ENCODE measurements at regions not wholly inside any gene's neighbourhood (a gene's known extent, or its start where the extent isn't known, plus 50 kb on each side); places are given as distances from the start of the nearest gene placed in this dataset.

DNA sequence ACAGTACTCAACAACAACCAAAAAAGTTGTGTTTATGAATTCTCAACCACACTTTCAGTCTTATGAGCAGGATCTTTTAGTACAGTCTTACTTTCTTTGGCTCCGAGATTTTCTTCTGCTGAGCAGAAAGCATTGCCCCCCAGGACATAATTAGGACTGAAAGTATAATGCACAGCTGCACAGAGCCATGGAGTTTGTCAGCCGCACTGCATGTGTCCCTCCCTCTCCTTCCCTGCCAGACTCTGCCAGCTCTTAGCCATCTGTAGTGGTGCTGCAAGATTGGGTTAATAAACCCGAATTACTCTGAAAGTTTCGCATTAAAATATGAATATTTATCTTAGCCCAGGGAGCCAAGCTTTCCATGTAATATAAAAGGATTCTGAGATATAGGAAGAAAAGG is 179.6 kb upstream of the PTCHD4 start:
- no peak for DNase-seq (ENCODE audit: low read depth in 1 of 2, low spot score in 1 of 2)
- Histone ChIP-seq H3K27ac (replicated peaks) (no peak overlapping the region), H3K27me3 (ENCODE audit: insufficient read depth, poor library complexity, severe bottlenecking) (no peaks in the 10 kb centered on the region), H3K4me3 (replicated peaks; ENCODE audit: insufficient read depth, low read length) (no peak overlapping the region)
- TF ChIP-seq GABPA (IDR thresholded peaks at IDR 0.05; ENCODE audit: low read depth) (no peak), POLR2AphosphoS5 (IDR thresholded peaks at IDR 0.05; ENCODE audit: low read depth) (no peak), SPI1 (IDR thresholded peaks at IDR 0.05; ENCODE audit: borderline replicate concordance, low read depth) (no peak)
- TF ChIP-seq, protein P1, sequence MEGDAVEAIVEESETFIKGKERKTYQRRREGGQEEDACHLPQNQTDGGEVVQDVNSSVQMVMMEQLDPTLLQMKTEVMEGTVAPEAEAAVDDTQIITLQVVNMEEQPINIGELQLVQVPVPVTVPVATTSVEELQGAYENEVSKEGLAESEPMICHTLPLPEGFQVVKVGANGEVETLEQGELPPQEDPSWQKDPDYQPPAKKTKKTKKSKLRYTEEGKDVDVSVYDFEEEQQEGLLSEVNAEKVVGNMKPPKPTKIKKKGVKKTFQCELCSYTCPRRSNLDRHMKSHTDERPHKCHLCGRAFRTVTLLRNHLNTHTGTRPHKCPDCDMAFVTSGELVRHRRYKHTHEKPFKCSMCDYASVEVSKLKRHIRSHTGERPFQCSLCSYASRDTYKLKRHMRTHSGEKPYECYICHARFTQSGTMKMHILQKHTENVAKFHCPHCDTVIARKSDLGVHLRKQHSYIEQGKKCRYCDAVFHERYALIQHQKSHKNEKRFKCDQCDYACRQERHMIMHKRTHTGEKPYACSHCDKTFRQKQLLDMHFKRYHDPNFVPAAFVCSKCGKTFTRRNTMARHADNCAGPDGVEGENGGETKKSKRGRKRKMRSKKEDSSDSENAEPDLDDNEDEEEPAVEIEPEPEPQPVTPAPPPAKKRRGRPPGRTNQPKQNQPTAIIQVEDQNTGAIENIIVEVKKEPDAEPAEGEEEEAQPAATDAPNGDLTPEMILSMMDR (IDR thresholded peaks at IDR 0.05; ENCODE audit: insufficient read depth, low read length) = no peak
- TF ChIP-seq, protein P2, sequence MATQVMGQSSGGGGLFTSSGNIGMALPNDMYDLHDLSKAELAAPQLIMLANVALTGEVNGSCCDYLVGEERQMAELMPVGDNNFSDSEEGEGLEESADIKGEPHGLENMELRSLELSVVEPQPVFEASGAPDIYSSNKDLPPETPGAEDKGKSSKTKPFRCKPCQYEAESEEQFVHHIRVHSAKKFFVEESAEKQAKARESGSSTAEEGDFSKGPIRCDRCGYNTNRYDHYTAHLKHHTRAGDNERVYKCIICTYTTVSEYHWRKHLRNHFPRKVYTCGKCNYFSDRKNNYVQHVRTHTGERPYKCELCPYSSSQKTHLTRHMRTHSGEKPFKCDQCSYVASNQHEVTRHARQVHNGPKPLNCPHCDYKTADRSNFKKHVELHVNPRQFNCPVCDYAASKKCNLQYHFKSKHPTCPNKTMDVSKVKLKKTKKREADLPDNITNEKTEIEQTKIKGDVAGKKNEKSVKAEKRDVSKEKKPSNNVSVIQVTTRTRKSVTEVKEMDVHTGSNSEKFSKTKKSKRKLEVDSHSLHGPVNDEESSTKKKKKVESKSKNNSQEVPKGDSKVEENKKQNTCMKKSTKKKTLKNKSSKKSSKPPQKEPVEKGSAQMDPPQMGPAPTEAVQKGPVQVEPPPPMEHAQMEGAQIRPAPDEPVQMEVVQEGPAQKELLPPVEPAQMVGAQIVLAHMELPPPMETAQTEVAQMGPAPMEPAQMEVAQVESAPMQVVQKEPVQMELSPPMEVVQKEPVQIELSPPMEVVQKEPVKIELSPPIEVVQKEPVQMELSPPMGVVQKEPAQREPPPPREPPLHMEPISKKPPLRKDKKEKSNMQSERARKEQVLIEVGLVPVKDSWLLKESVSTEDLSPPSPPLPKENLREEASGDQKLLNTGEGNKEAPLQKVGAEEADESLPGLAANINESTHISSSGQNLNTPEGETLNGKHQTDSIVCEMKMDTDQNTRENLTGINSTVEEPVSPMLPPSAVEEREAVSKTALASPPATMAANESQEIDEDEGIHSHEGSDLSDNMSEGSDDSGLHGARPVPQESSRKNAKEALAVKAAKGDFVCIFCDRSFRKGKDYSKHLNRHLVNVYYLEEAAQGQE (IDR thresholded peaks at IDR 0.05; ENCODE audit: insufficient replicate concordance, low read depth) = no peak

DNA sequence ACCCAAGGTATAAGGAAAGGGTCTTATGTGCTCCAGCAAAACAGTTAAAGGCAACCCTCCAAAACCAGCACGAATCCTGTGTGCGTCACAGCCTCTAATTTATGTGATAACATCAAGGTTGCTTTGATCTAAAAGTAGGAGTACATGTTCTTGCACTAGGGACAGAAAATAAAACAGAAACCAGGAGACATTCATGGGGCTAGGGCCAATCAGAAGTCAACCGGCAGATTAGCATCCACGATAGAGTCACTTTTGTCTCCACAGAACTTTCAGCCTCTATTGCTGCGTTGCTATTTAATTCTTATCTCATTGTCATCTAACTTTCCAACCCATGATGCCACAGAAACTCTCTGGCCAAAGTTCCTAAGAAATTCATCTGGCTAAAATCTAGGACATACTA is 178.8 kb upstream of the PTCHD4 start:
- TF ChIP-seq SPI1 (IDR thresholded peaks at IDR 0.05; ENCODE audit: borderline replicate concordance, low read depth) = no peak
- TF ChIP-seq, protein P1 (IDR thresholded peaks at IDR 0.05; ENCODE audit: insufficient read depth, low read length) = no peak
- TF ChIP-seq POLR2AphosphoS5 (IDR thresholded peaks at IDR 0.05; ENCODE audit: low read depth) = no peak
- TF ChIP-seq, protein P2 (IDR thresholded peaks at IDR 0.05; ENCODE audit: insufficient replicate concordance, low read depth) = no peak
- no peak for TF ChIP-seq GABPA (IDR thresholded peaks at IDR 0.05; ENCODE audit: low read depth)
- H3K27me3 ChIP-seq (ENCODE audit: insufficient read depth, poor library complexity, severe bottlenecking) = no peaks in the 10 kb centered on the region
- H3K4me3 ChIP-seq (replicated peaks; ENCODE audit: insufficient read depth, low read length) = no peak overlapping the region
- DNase-seq (ENCODE audit: low read depth in 1 of 2, low spot score in 1 of 2) = no peak
- H3K27ac ChIP-seq (replicated peaks) = no peak overlapping the region

DNA sequence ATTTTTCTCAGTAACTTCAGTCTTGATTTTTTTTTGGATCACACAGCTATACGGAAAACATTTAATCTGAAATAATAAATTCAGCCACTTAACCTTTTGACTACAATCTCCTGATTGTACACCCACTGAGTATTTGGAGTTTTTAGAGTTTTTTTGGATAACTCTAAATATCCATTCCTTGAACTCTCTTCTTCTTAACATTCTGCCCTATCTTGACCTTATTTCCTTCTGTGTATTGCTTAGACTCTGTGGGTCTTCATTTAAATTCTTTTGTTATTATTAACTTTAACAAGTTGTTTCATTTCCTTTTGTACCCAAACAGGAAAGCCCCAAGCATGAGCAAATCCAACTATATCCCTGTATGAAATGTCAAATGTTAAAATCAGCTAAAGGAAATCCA is 170.2 kb upstream of the PTCHD4 start:
- no peaks in the 10 kb centered on the region for H3K27me3 ChIP-seq (ENCODE audit: insufficient read depth, poor library complexity, severe bottlenecking)
- TF ChIP-seq POLR2AphosphoS5 (IDR thresholded peaks at IDR 0.05; ENCODE audit: low read depth) = no peak
- TF ChIP-seq GABPA (IDR thresholded peaks at IDR 0.05; ENCODE audit: low read depth) = no peak
- TF ChIP-seq, protein P1 (IDR thresholded peaks at IDR 0.05; ENCODE audit: insufficient read depth, low read length) = no peak
- TF ChIP-seq SPI1 (IDR thresholded peaks at IDR 0.05; ENCODE audit: borderline replicate concordance, low read depth) = no peak
- TF ChIP-seq, protein P2 (IDR thresholded peaks at IDR 0.05; ENCODE audit: insufficient replicate concordance, low read depth) = no peak
- H3K27ac ChIP-seq (replicated peaks) = no peak overlapping the region
- DNase-seq (ENCODE audit: low read depth in 1 of 2, low spot score in 1 of 2) = no peak
- no peak overlapping the region for H3K4me3 ChIP-seq (replicated peaks; ENCODE audit: insufficient read depth, low read length)
